WTC11 (cell line): ENCODE measurements at regions not wholly inside any gene's neighbourhood (a gene's known extent, or its start where the extent isn't known, plus 50 kb on each side); places are given as distances from the start of the nearest gene placed in this dataset.

Experiments used
- ATAC-seq: fragments of 200-7000 bp; cut with Tn5 transposase; 2 replicates; pipeline ENCODE4 v1.10.0; 2021; ENCODE audit warnings: mild to moderate bottlenecking, moderate library complexity
- CTCF ChIA-PET: fragments of 300-600 bp; sonication (Branson Sonifier 250); formaldehyde crosslinking; loops from one replicate; lab custom pipeline; 2021; ENCODE audit warnings: antibody characterized with exemption; lab: Charles Lee
- POLR2A ChIA-PET: fragments of 350-600 bp; sonication (Branson Sonifier 250); formaldehyde crosslinking; loops from one replicate; lab custom pipeline; 2021; ENCODE audit warnings: antibody characterized with exemption; lab: Charles Lee
- DNase-seq: peaks from one replicate; pipeline ENCODE4 v3.0.0; 2021; ENCODE audit warnings: low spot score
- H3K27ac Mint-ChIP-seq: 2 replicates; pipeline ENCODE4 v1.8.0; 2021; ENCODE audit warnings: mixed read lengths
- H3K27me3 Mint-ChIP-seq: 2 replicates; pipeline ENCODE4 v1.8.0; 2021; ENCODE audit warnings: low read depth, mild to moderate bottlenecking, moderate library complexity, mixed read lengths
- H3K36me3 Mint-ChIP-seq: 2 replicates; pipeline ENCODE4 v1.8.0; 2021; ENCODE audit warnings: mixed read lengths
- H3K4me1 Mint-ChIP-seq: 2 replicates; pipeline ENCODE4 v1.8.0; 2022; ENCODE audit warnings: mixed read lengths
- H3K4me3 Mint-ChIP-seq: 2 replicates; pipeline ENCODE4 v1.8.0; 2021; ENCODE audit warnings: mild to moderate bottlenecking, moderate library complexity, mixed read lengths
- H3K9me3 Mint-ChIP-seq: 2 replicates; pipeline ENCODE4 v1.8.0; 2021; ENCODE audit warnings: mixed read lengths
- CBFB ChIP-seq: sonication (generic); formaldehyde crosslinking; IDR thresholded peaks from 2 replicates; pipeline ENCODE4 v1.8.1; 2022; ENCODE audit warnings: mild to moderate bottlenecking, low read depth, missing genetic modification reagents
- ELF4 ChIP-seq: sonication (generic); formaldehyde crosslinking; IDR thresholded peaks from 2 replicates; pipeline ENCODE4 v1.8.1; 2022; ENCODE audit warnings: low read depth, mild to moderate bottlenecking, moderate library complexity, missing genetic modification reagents
- KAT7 ChIP-seq: sonication (generic); formaldehyde crosslinking; IDR thresholded peaks from 2 replicates; pipeline ENCODE4 v1.8.1; 2023; ENCODE audit warnings: missing genetic modification reagents, mild to moderate bottlenecking, borderline replicate concordance
- MXD4 ChIP-seq: fragments of 250-450 bp; sonication (Bioruptor Pico); IDR thresholded peaks from 2 replicates; pipeline ENCODE4 v1.8.0; 2021; ENCODE audit warnings: mild to moderate bottlenecking, moderate library complexity, borderline replicate concordance
- NFYB ChIP-seq: sonication (generic); formaldehyde crosslinking; conservative IDR thresholded peaks from 2 replicates; pipeline ENCODE4 v1.8.0; 2022; ENCODE audit warnings: low read depth, missing genetic modification reagents
- NR2C2 ChIP-seq: sonication (generic); formaldehyde crosslinking; IDR thresholded peaks from 2 replicates; pipeline ENCODE4 v1.8.0; 2022; ENCODE audit warnings: mild to moderate bottlenecking, missing genetic modification reagents
- PRRX2 ChIP-seq: fragments of 250-450 bp; sonication (Bioruptor Pico); IDR thresholded peaks from 2 replicates; pipeline ENCODE4 v1.8.0; 2021; ENCODE audit warnings: mild to moderate bottlenecking
- RORB ChIP-seq: fragments of 250-450 bp; sonication (Bioruptor Pico); IDR thresholded peaks from 2 replicates; pipeline ENCODE4 v1.9.0; 2021; ENCODE audit warnings: mild to moderate bottlenecking
- SMAD3 ChIP-seq: sonication (generic); formaldehyde crosslinking; IDR thresholded peaks from 2 replicates; pipeline ENCODE4 v1.8.0; 2022; ENCODE audit warnings: missing genetic modification reagents, mild to moderate bottlenecking, borderline replicate concordance
- SP1 ChIP-seq: sonication (generic); formaldehyde crosslinking; conservative IDR thresholded peaks from 2 replicates; pipeline ENCODE4 v1.8.1; 2022; ENCODE audit warnings: missing genetic modification reagents
- ZNF263 ChIP-seq: sonication (generic); formaldehyde crosslinking; IDR thresholded peaks from 2 replicates; pipeline ENCODE4 v1.8.1; 2022; ENCODE audit warnings: low read depth, mild to moderate bottlenecking, moderate library complexity, missing genetic modification reagents
- ZNF416 ChIP-seq: fragments of 250-450 bp; sonication (Bioruptor Pico); IDR thresholded peaks from 2 replicates; pipeline ENCODE4 v1.9.0; 2021; ENCODE audit warnings: mild to moderate bottlenecking, inconsistent platforms
- ZNF671 ChIP-seq: fragments of 250-450 bp; sonication (Bioruptor Pico); IDR thresholded peaks from 2 replicates; pipeline ENCODE4 v1.8.0; 2021; ENCODE audit warnings: mild to moderate bottlenecking
- TF ChIP-seq, protein P1 (sequence below): sonication (generic); formaldehyde crosslinking; IDR thresholded peaks from 2 replicates; pipeline ENCODE4 v1.8.1; 2022; ENCODE audit warnings: low read depth, mild to moderate bottlenecking, moderate library complexity, missing genetic modification reagents, borderline replicate concordance
- TF ChIP-seq, protein P2 (sequence below): sonication (generic); formaldehyde crosslinking; IDR thresholded peaks from 2 replicates; pipeline ENCODE4 v1.8.1; 2023; ENCODE audit warnings: mild to moderate bottlenecking, missing genetic modification reagents
- TF ChIP-seq, protein P3 (sequence below): fragments of 250-450 bp; sonication (Bioruptor Pico); IDR thresholded peaks from 2 replicates; pipeline ENCODE4 v1.8.0; 2021; ENCODE audit warnings: mild to moderate bottlenecking
- TF ChIP-seq, protein P4 (sequence below): sonication (generic); formaldehyde crosslinking; IDR thresholded peaks from 2 replicates; pipeline ENCODE4 v1.8.1; 2023; ENCODE audit warnings: mild to moderate bottlenecking, missing genetic modification reagents, moderate library complexity
- TF ChIP-seq, protein P5 (sequence below): sonication (generic); formaldehyde crosslinking; IDR thresholded peaks from 2 replicates; pipeline ENCODE4 v1.8.0; 2022; ENCODE audit warnings: mild to moderate bottlenecking, missing genetic modification reagents
- TF ChIP-seq, protein P6 (sequence below): fragments of 250-450 bp; sonication (Bioruptor Pico); IDR thresholded peaks from 2 replicates; pipeline ENCODE4 v1.9.0; 2021; ENCODE audit warnings: mild to moderate bottlenecking, borderline replicate concordance
- TF ChIP-seq, protein P7 (sequence below): sonication (generic); formaldehyde crosslinking; IDR thresholded peaks from 2 replicates; pipeline ENCODE4 v1.8.1; 2023; ENCODE audit warnings: mild to moderate bottlenecking, moderate library complexity, missing genetic modification reagents
- TF ChIP-seq, protein P8 (sequence below): sonication (generic); formaldehyde crosslinking; IDR thresholded peaks from 2 replicates; pipeline ENCODE4 v1.8.1; 2022; ENCODE audit warnings: mild to moderate bottlenecking, missing genetic modification reagents, moderate library complexity, borderline replicate concordance

DNA sequence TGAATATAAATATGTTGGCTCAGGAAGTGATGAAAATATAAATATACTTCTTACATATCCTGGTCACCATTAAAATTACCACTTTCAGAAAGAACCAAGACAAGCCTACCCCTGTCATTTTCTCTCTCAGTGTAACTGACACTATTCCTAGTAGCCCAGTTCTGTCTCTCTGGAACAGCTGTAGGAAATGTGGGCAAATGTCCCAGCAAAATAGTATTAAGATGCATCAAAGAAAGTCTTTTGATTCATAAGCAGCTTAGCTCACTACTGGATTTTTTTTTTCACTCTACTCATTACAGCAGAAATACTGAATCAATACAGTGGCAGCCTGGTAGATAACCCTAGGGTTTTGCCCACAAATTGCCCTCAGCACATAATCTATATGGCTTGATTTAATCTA lies 290.9 kb downstream of the DNAJB9 start:
- H3K4me3 Mint-ChIP-seq: no peak overlapping the region
- TF ChIP-seq ELF4 (CRISPR knock-in tag): no peak
- no peak for TF ChIP-seq PRRX2
- no peak for TF ChIP-seq NR2C2 (CRISPR knock-in tag)
- TF ChIP-seq, protein P1, sequence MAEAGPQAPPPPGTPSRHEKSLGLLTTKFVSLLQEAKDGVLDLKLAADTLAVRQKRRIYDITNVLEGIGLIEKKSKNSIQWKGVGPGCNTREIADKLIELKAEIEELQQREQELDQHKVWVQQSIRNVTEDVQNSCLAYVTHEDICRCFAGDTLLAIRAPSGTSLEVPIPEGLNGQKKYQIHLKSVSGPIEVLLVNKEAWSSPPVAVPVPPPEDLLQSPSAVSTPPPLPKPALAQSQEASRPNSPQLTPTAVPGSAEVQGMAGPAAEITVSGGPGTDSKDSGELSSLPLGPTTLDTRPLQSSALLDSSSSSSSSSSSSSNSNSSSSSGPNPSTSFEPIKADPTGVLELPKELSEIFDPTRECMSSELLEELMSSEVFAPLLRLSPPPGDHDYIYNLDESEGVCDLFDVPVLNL (CRISPR knock-in tag): no peak
- TF ChIP-seq, protein P2, sequence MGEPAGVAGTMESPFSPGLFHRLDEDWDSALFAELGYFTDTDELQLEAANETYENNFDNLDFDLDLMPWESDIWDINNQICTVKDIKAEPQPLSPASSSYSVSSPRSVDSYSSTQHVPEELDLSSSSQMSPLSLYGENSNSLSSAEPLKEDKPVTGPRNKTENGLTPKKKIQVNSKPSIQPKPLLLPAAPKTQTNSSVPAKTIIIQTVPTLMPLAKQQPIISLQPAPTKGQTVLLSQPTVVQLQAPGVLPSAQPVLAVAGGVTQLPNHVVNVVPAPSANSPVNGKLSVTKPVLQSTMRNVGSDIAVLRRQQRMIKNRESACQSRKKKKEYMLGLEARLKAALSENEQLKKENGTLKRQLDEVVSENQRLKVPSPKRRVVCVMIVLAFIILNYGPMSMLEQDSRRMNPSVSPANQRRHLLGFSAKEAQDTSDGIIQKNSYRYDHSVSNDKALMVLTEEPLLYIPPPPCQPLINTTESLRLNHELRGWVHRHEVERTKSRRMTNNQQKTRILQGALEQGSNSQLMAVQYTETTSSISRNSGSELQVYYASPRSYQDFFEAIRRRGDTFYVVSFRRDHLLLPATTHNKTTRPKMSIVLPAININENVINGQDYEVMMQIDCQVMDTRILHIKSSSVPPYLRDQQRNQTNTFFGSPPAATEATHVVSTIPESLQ (CRISPR knock-in tag): no peak
- TF ChIP-seq, protein P3, sequence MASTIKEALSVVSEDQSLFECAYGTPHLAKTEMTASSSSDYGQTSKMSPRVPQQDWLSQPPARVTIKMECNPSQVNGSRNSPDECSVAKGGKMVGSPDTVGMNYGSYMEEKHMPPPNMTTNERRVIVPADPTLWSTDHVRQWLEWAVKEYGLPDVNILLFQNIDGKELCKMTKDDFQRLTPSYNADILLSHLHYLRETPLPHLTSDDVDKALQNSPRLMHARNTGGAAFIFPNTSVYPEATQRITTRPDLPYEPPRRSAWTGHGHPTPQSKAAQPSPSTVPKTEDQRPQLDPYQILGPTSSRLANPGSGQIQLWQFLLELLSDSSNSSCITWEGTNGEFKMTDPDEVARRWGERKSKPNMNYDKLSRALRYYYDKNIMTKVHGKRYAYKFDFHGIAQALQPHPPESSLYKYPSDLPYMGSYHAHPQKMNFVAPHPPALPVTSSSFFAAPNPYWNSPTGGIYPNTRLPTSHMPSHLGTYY (CRISPR knock-in tag): no peak
- no peak for TF ChIP-seq CBFB (CRISPR knock-in tag)
- TF ChIP-seq NFYB (CRISPR knock-in tag): no peak
- no peak for TF ChIP-seq RORB
- TF ChIP-seq SMAD3 (CRISPR knock-in tag): no peak
- TF ChIP-seq, all 79 proteins: peak for 0
- ChIA-PET CTCF (interaction anchor here (2.0 kb wide), 1 partner anchor 14 kb away, joined by 4 read pairs; no protein-coding TSS in a partner anchor), POLR2A (no interaction called here)
- H3K27me3 Mint-ChIP-seq: no peaks in the 10 kb centered on the region
- H3K4me1 Mint-ChIP-seq: peaks cover 8% of the 10 kb centered on the region
- H3K9me3 Mint-ChIP-seq: peaks cover 25% of the 10 kb centered on the region
- no peak overlapping the region for H3K27ac Mint-ChIP-seq
- no peak for DNase-seq
- H3K36me3 Mint-ChIP-seq: peaks cover 14% of the 10 kb centered on the region
- no peak for ATAC-seq

DNA sequence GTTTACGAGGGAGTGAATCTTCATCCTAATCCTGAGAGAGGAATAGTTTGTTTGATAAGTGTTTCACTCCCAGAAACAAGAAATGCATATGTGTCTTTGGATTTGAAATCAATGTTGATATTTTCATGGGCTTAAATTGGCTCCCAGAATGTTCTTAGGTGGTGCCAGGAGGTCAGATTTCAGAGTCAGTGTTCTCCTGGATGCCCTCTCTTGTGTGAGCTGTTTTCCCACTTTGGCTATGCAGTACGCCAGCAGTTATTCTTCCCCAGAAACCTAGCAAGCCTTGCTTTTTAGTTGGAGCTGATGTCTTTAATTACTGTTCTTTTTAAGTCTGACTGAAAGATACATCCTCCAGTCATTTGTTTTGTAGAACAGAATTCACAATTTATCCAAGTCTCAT lies 291.4 kb downstream of the DNAJB9 start:
- H3K27ac Mint-ChIP-seq: no peak overlapping the region
- H3K9me3 Mint-ChIP-seq: peaks cover 30% of the 10 kb centered on the region
- H3K27me3 Mint-ChIP-seq: no peaks in the 10 kb centered on the region
- peaks cover 8% of the 10 kb centered on the region for H3K4me1 Mint-ChIP-seq
- DNase-seq: no peak
- H3K4me3 Mint-ChIP-seq: no peak overlapping the region
- H3K36me3 Mint-ChIP-seq: peaks cover 14% of the 10 kb centered on the region
- CTCF ChIA-PET: interaction anchor here (2.0 kb wide), 1 partner anchor 14 kb away, joined by 4 read pairs; no protein-coding TSS in a partner anchor
- POLR2A ChIA-PET: no interaction called here
- no peak for ATAC-seq
- TF ChIP-seq, protein P4, sequence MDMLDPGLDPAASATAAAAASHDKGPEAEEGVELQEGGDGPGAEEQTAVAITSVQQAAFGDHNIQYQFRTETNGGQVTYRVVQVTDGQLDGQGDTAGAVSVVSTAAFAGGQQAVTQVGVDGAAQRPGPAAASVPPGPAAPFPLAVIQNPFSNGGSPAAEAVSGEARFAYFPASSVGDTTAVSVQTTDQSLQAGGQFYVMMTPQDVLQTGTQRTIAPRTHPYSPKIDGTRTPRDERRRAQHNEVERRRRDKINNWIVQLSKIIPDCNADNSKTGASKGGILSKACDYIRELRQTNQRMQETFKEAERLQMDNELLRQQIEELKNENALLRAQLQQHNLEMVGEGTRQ (CRISPR knock-in tag): no peak
- TF ChIP-seq ZNF416 (no peak), ZNF671 (no peak), SP1 (no peak), ZNF263 (CRISPR knock-in tag) (no peak), MXD4 (CRISPR knock-in tag) (no peak), KAT7 (CRISPR knock-in tag) (no peak)
- TF ChIP-seq, protein P5, sequence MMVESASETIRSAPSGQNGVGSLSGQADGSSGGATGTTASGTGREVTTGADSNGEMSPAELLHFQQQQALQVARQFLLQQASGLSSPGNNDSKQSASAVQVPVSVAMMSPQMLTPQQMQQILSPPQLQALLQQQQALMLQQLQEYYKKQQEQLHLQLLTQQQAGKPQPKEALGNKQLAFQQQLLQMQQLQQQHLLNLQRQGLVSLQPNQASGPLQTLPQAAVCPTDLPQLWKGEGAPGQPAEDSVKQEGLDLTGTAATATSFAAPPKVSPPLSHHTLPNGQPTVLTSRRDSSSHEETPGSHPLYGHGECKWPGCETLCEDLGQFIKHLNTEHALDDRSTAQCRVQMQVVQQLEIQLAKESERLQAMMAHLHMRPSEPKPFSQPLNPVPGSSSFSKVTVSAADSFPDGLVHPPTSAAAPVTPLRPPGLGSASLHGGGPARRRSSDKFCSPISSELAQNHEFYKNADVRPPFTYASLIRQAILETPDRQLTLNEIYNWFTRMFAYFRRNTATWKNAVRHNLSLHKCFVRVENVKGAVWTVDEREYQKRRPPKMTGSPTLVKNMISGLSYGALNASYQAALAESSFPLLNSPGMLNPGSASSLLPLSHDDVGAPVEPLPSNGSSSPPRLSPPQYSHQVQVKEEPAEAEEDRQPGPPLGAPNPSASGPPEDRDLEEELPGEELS (CRISPR knock-in tag): no peak
- TF ChIP-seq, protein P6, sequence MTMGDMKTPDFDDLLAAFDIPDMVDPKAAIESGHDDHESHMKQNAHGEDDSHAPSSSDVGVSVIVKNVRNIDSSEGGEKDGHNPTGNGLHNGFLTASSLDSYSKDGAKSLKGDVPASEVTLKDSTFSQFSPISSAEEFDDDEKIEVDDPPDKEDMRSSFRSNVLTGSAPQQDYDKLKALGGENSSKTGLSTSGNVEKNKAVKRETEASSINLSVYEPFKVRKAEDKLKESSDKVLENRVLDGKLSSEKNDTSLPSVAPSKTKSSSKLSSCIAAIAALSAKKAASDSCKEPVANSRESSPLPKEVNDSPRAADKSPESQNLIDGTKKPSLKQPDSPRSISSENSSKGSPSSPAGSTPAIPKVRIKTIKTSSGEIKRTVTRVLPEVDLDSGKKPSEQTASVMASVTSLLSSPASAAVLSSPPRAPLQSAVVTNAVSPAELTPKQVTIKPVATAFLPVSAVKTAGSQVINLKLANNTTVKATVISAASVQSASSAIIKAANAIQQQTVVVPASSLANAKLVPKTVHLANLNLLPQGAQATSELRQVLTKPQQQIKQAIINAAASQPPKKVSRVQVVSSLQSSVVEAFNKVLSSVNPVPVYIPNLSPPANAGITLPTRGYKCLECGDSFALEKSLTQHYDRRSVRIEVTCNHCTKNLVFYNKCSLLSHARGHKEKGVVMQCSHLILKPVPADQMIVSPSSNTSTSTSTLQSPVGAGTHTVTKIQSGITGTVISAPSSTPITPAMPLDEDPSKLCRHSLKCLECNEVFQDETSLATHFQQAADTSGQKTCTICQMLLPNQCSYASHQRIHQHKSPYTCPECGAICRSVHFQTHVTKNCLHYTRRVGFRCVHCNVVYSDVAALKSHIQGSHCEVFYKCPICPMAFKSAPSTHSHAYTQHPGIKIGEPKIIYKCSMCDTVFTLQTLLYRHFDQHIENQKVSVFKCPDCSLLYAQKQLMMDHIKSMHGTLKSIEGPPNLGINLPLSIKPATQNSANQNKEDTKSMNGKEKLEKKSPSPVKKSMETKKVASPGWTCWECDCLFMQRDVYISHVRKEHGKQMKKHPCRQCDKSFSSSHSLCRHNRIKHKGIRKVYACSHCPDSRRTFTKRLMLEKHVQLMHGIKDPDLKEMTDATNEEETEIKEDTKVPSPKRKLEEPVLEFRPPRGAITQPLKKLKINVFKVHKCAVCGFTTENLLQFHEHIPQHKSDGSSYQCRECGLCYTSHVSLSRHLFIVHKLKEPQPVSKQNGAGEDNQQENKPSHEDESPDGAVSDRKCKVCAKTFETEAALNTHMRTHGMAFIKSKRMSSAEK (CRISPR knock-in tag): no peak
- TF ChIP-seq, protein P7, sequence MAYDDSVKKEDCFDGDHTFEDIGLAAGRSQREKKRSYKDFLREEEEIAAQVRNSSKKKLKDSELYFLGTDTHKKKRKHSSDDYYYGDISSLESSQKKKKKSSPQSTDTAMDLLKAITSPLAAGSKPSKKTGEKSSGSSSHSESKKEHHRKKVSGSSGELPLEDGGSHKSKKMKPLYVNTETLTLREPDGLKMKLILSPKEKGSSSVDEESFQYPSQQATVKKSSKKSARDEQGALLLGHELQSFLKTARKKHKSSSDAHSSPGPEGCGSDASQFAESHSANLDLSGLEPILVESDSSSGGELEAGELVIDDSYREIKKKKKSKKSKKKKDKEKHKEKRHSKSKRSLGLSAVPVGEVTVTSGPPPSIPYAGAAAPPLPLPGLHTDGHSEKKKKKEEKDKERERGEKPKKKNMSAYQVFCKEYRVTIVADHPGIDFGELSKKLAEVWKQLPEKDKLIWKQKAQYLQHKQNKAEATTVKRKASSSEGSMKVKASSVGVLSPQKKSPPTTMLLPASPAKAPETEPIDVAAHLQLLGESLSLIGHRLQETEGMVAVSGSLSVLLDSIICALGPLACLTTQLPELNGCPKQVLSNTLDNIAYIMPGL (CRISPR knock-in tag): no peak
- TF ChIP-seq, protein P8, sequence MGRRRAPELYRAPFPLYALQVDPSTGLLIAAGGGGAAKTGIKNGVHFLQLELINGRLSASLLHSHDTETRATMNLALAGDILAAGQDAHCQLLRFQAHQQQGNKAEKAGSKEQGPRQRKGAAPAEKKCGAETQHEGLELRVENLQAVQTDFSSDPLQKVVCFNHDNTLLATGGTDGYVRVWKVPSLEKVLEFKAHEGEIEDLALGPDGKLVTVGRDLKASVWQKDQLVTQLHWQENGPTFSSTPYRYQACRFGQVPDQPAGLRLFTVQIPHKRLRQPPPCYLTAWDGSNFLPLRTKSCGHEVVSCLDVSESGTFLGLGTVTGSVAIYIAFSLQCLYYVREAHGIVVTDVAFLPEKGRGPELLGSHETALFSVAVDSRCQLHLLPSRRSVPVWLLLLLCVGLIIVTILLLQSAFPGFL (CRISPR knock-in tag): no peak
